ENCODE measurements at regions not wholly inside any gene's neighbourhood (a gene's known extent, or its start where the extent isn't known, plus 50 kb on each side); places are given as distances from the start of the nearest gene placed in this dataset.
"Not testable (repeated sequence)": the region's sequence is repeated elsewhere in the genome, so short reads cannot be mapped to it uniquely, and the experiment has no call there.

DNA sequence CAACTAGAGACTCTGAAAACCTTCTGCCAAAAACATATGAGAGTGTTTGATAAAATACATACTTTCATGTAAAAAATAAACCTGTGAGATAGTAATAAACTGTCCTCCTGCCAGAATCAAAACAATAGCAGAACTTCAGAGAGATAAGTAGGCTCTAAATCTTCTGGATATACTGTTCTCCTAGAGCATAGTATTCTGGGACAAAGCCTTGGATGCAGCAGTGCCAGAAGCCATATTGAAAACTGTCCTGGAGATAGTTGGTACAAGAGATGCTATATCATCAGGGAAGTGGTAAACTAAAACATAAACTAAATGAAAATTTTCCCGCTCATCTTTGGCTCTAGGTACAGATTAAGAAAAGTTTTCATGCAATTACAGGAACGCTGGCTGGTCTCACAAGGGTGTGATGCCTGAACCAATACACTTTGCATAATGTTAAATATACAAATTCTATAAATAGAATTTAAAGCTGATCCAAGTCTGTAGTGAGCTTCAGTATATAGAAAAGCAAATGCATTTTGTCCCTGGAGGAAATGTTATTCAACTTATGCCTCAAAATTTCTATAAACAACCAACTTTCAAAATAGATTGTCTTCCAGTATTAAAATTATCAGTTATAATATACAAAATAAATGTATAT lies 355.6 kb downstream of the ADAMTS20 start:
- no peaks in the 10 kb centered on the region for H3K36me3 ChIP-seq (ENCODE audit: insufficient read depth, low read length)

DNA sequence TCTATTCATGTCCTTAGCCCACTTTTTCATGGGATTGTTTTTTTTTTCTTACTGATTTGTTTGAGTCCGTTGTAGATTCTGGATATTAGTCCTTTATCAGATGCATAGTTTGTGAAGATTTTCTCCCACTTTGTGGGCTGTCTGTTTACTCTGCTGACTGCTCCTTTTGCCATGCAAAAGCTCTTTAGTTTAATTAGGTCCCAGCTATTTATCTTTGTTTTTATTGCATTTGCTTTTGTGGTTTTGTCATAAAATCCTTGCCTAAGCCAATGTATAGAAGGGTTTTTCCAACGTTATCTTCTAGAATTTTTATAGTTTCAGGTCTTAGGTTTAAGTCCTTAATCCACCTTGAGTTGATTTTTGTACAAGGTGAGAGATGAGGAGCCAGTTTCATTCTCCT lies 358.9 kb downstream of the ADAMTS20 start:
- H2AFZ ChIP-seq (ENCODE audit: low read length); H3K9ac ChIP-seq (ENCODE audit: low read depth, low read length, poor library complexity, severe bottlenecking); H3F3A ChIP-seq (ENCODE audit: low read depth); H3K9me2 ChIP-seq (replicated peaks; ENCODE audit: low read depth, low read length); H3K9me3 ChIP-seq (ENCODE audit: insufficient read depth, low read depth, low read length); H3K4me3 ChIP-seq (ENCODE audit: low read length, poor library complexity, severe bottlenecking); H4K20me1 ChIP-seq (ENCODE audit: insufficient read depth, low read length, poor library complexity, severe bottlenecking); H3K4me2 ChIP-seq (ENCODE audit: low read depth, low read length, poor library complexity, severe bottlenecking); H3K4me1 ChIP-seq (ENCODE audit: insufficient read depth, low read length, poor library complexity, severe bottlenecking); H3K27me3 ChIP-seq (ENCODE audit: insufficient read depth, low read length, poor library complexity, severe bottlenecking); H3K36me3 ChIP-seq (ENCODE audit: insufficient read depth, low read length); H3K79me2 ChIP-seq (ENCODE audit: insufficient read depth, low read length): not testable (repeated sequence)

More for the DNA sequence above, 355.6 kb downstream of the ADAMTS20 start:
- Histone ChIP-seq H3K9me3 (ENCODE audit: insufficient read depth, low read depth, low read length) (no peaks in the 10 kb centered on the region), H3K79me2 (ENCODE audit: insufficient read depth, low read length) (no peaks in the 10 kb centered on the region), H3K4me1 (ENCODE audit: insufficient read depth, low read length, poor library complexity, severe bottlenecking) (no peaks in the 10 kb centered on the region), H3K4me3 (ENCODE audit: low read length, poor library complexity, severe bottlenecking) (no peak overlapping the region), H3K9ac (ENCODE audit: low read depth, low read length, poor library complexity, severe bottlenecking) (no peak overlapping the region), H2AFZ (ENCODE audit: low read length) (no peak overlapping the region), H3K9me2 (replicated peaks; ENCODE audit: low read depth, low read length) (no peaks in the 10 kb centered on the region), H3K27me3 (ENCODE audit: insufficient read depth, low read length, poor library complexity, severe bottlenecking) (no peaks in the 10 kb centered on the region), H3K4me2 (ENCODE audit: low read depth, low read length, poor library complexity, severe bottlenecking) (no peak overlapping the region), H3F3A (ENCODE audit: low read depth) (no peaks in the 10 kb centered on the region), H4K20me1 (ENCODE audit: insufficient read depth, low read length, poor library complexity, severe bottlenecking) (no peaks in the 10 kb centered on the region)
- TF ChIP-seq, protein P1, sequence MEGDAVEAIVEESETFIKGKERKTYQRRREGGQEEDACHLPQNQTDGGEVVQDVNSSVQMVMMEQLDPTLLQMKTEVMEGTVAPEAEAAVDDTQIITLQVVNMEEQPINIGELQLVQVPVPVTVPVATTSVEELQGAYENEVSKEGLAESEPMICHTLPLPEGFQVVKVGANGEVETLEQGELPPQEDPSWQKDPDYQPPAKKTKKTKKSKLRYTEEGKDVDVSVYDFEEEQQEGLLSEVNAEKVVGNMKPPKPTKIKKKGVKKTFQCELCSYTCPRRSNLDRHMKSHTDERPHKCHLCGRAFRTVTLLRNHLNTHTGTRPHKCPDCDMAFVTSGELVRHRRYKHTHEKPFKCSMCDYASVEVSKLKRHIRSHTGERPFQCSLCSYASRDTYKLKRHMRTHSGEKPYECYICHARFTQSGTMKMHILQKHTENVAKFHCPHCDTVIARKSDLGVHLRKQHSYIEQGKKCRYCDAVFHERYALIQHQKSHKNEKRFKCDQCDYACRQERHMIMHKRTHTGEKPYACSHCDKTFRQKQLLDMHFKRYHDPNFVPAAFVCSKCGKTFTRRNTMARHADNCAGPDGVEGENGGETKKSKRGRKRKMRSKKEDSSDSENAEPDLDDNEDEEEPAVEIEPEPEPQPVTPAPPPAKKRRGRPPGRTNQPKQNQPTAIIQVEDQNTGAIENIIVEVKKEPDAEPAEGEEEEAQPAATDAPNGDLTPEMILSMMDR (conservative IDR thresholded peaks at IDR 0.05; ENCODE audit: low read length): no peak
- no peak for TF ChIP-seq EZH2phosphoT487 (IDR thresholded peaks at IDR 0.05; ENCODE audit: borderline replicate concordance)

DNA sequence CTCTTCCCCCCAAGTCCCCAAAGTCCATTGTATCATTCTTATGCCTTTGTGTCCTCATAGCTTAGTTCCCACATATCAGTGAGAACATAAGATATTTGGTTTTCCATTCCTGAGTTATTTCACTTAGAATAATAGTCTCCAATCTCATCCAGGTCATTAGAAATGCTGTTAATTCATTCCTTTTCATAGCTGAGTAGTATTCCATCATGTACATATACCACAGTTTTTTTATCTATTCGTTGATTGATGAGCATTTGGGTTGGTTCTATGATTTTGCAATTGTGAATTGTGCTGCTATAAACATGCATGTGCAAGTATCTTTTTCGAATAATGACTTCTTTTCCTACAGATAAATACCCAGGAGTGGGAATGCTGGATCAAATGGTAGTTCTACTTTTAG lies 359.6 kb downstream of the ADAMTS20 start:
- not testable (repeated sequence) for H3K27me3 ChIP-seq (ENCODE audit: insufficient read depth, low read length, poor library complexity, severe bottlenecking); H3K4me1 ChIP-seq (ENCODE audit: insufficient read depth, low read length, poor library complexity, severe bottlenecking); H3K9me2 ChIP-seq (replicated peaks; ENCODE audit: low read depth, low read length); H3K36me3 ChIP-seq (ENCODE audit: insufficient read depth, low read length); H3F3A ChIP-seq (ENCODE audit: low read depth); H3K9me3 ChIP-seq (ENCODE audit: insufficient read depth, low read depth, low read length); H4K20me1 ChIP-seq (ENCODE audit: insufficient read depth, low read length, poor library complexity, severe bottlenecking); H3K79me2 ChIP-seq (ENCODE audit: insufficient read depth, low read length); H3K4me2 ChIP-seq (ENCODE audit: low read depth, low read length, poor library complexity, severe bottlenecking); H3K4me3 ChIP-seq (ENCODE audit: low read length, poor library complexity, severe bottlenecking); H2AFZ ChIP-seq (ENCODE audit: low read length); H3K9ac ChIP-seq (ENCODE audit: low read depth, low read length, poor library complexity, severe bottlenecking)

DNA sequence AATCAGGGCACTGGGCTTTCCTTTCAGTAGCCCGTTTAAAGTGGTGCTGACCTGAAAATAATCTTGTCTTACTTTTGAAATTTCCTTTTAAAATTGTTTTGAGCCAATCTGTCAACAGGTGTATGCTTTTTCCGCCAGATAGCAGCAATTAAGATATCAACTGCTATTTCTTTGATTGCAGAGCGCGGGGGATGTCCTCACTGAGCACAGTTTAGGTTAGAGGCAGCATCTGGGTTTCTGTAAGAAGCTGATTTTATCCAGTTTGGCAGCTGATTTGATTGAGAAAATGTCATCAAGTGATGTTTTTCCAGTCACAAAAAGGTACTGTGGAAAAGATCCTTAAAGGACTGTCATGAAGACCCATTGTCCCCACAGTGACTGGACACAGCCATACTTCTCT lies 371.8 kb downstream of the ADAMTS20 start:
- no peaks in the 10 kb centered on the region for H3K79me2 ChIP-seq (ENCODE audit: insufficient read depth, low read length)
- no peak overlapping the region for H3K4me2 ChIP-seq (ENCODE audit: low read depth, low read length, poor library complexity, severe bottlenecking)
- no peak overlapping the region for H3K9ac ChIP-seq (ENCODE audit: low read depth, low read length, poor library complexity, severe bottlenecking)
- no peaks in the 10 kb centered on the region for H3K4me1 ChIP-seq (ENCODE audit: insufficient read depth, low read length, poor library complexity, severe bottlenecking)
- H2AFZ ChIP-seq (ENCODE audit: low read length): no peak overlapping the region
- H3K27me3 ChIP-seq (ENCODE audit: insufficient read depth, low read length, poor library complexity, severe bottlenecking): no peaks in the 10 kb centered on the region
- H3K36me3 ChIP-seq (ENCODE audit: insufficient read depth, low read length): no peaks in the 10 kb centered on the region
- H3K9me3 ChIP-seq (ENCODE audit: insufficient read depth, low read depth, low read length): no peaks in the 10 kb centered on the region
- TF ChIP-seq, protein P1 (conservative IDR thresholded peaks at IDR 0.05; ENCODE audit: low read length): no peak
- TF ChIP-seq EZH2phosphoT487 (IDR thresholded peaks at IDR 0.05; ENCODE audit: borderline replicate concordance): no peak
- no peaks in the 10 kb centered on the region for H4K20me1 ChIP-seq (ENCODE audit: insufficient read depth, low read length, poor library complexity, severe bottlenecking)
- H3K4me3 ChIP-seq (ENCODE audit: low read length, poor library complexity, severe bottlenecking): no peak overlapping the region
- no peaks in the 10 kb centered on the region for H3K9me2 ChIP-seq (replicated peaks; ENCODE audit: low read depth, low read length)
- H3F3A ChIP-seq (ENCODE audit: low read depth): no peaks in the 10 kb centered on the region
